ENCODE measurements at regions not wholly inside any gene's neighbourhood (a gene's known extent, or its start where the extent isn't known, plus 50 kb on each side); places are given as distances from the start of the nearest gene placed in this dataset.
A peak's percentile ranks its signal among the peaks of the same experiment; 100 is the strongest.

- DNase-seq, result no peak
Measured at GRCh38 chr15:70358011-70358819, 260.5 kb upstream of the TLE3 start.

GRCh38 chr15:70357453-70357852 lies 259.7 kb upstream of the TLE3 start:
- no peak for DNase-seq

GRCh38 chr15:70356919-70357318 lies 259.2 kb upstream of the TLE3 start:
- no peak for DNase-seq

GRCh38 chr15:70356062-70356860 lies 258.5 kb upstream of the TLE3 start:
- DNase-seq, result no peak

GRCh38 chr15:70355275-70355795 lies 257.6 kb upstream of the TLE3 start:
- no peak for DNase-seq

- DNase-seq, result no peak
Measured at GRCh38 chr15:70354346-70354905, 256.7 kb upstream of the TLE3 start.

- DNase-seq, result no peak
Measured at GRCh38 chr15:70353606-70354345, 256.1 kb upstream of the TLE3 start.

- DNase-seq, result no peak
Measured at GRCh38 chr15:70351941-70352774, 254.4 kb upstream of the TLE3 start.

GRCh38 chr15:70351391-70351790 lies 253.7 kb upstream of the TLE3 start:
- no peak for DNase-seq

GRCh38 chr15:70348581-70349344 lies 251.0 kb upstream of the TLE3 start:
- peak; percentile 71 for DNase-seq

GRCh38 chr15:70348226-70348543 lies 250.5 kb upstream of the TLE3 start:
- DNase-seq, result peak; percentile 60

GRCh38 chr15:70347321-70348225 lies 249.9 kb upstream of the TLE3 start:
- DNase-seq, result no peak

- DNase-seq, result no peak
Measured at GRCh38 chr15:70345251-70346019, 247.7 kb upstream of the TLE3 start.

GRCh38 chr15:70344666-70345065 lies 246.9 kb upstream of the TLE3 start:
- DNase-seq, result no peak

- DNase-seq, result peak; percentile 31
Measured at GRCh38 chr15:70343961-70344621, 246.4 kb upstream of the TLE3 start.

- DNase-seq, result no peak
Measured at GRCh38 chr15:70342554-70343548, 245.1 kb upstream of the TLE3 start.

- DNase-seq, result no peak
Measured at GRCh38 chr15:70342141-70342540, 244.4 kb upstream of the TLE3 start.

- no peak for DNase-seq
Measured at GRCh38 chr15:70341566-70341965, 243.8 kb upstream of the TLE3 start.
